OCI-LY7 (cell line): ENCODE measurements at regions not wholly inside any gene's neighbourhood (a gene's known extent, or its start where the extent isn't known, plus 50 kb on each side); places are given as distances from the start of the nearest gene placed in this dataset.

Source experiments
- EZH2phosphoT487 ChIP-seq: fragments of 200-600 bp; sonication (generic); IDR thresholded peaks from 2 replicates; pipeline ENCODE4 v1.6.1; 2018; ENCODE audit warnings: low read depth, borderline replicate concordance, mild to moderate bottlenecking, mixed run types, antibody characterized with exemption, low read length, moderate library complexity, mixed read lengths
- TF ChIP-seq, protein P1 (sequence below): fragments of 200-600 bp; sonication (generic); conservative IDR thresholded peaks from 2 replicates; pipeline ENCODE4 v1.5.1; 2014; ENCODE audit warnings: mild to moderate bottlenecking, antibody characterized with exemption, low read length, moderate library complexity, mixed read lengths

GRCh38 chr6:79780881-79781280, 149.8 kb downstream of the SH3BGRL2 start:
- TF ChIP-seq, protein P1, sequence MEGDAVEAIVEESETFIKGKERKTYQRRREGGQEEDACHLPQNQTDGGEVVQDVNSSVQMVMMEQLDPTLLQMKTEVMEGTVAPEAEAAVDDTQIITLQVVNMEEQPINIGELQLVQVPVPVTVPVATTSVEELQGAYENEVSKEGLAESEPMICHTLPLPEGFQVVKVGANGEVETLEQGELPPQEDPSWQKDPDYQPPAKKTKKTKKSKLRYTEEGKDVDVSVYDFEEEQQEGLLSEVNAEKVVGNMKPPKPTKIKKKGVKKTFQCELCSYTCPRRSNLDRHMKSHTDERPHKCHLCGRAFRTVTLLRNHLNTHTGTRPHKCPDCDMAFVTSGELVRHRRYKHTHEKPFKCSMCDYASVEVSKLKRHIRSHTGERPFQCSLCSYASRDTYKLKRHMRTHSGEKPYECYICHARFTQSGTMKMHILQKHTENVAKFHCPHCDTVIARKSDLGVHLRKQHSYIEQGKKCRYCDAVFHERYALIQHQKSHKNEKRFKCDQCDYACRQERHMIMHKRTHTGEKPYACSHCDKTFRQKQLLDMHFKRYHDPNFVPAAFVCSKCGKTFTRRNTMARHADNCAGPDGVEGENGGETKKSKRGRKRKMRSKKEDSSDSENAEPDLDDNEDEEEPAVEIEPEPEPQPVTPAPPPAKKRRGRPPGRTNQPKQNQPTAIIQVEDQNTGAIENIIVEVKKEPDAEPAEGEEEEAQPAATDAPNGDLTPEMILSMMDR = no peak
- no peak for TF ChIP-seq EZH2phosphoT487
